Loucy (cell line): ENCODE measurements at regions not wholly inside any gene's neighbourhood (a gene's known extent, or its start where the extent isn't known, plus 50 kb on each side); places are given as distances from the start of the nearest gene placed in this dataset.

Experiments used
- EZH2phosphoT487 ChIP-seq: fragments of 200-600 bp; IDR thresholded peaks from 2 replicates; pipeline ENCODE4 v1.6.1; 2018; ENCODE audit warnings: antibody characterized with exemption, mild to moderate bottlenecking, moderate library complexity, borderline replicate concordance
- TF ChIP-seq, protein P1 (sequence below): fragments of 200-600 bp; sonication (generic); conservative IDR thresholded peaks from 2 replicates; pipeline ENCODE4 v1.5.1; 2014; ENCODE audit warnings: mild to moderate bottlenecking, antibody characterized with exemption, low read length

DNA sequence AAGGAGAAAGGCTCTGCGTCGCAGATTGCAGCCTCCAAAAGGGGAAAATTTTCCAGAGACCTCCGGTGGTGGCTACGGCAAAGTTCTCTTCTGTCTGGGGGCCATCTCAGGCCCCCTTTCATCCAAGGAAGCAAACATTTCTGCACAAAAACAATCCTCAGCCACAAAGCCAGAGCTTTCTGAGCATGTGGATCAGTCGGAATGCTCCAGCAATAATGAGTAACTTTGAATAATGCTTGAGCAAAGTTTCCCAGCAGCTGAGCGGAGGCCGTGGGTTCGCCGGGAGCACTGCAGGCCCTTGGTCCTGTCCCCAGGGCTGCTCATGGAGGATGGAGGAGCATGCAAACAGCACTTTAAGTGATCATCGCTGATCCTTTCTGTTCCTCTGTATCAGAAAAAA is 60.2 kb upstream of the UNC5A start:
- TF ChIP-seq, protein P1, sequence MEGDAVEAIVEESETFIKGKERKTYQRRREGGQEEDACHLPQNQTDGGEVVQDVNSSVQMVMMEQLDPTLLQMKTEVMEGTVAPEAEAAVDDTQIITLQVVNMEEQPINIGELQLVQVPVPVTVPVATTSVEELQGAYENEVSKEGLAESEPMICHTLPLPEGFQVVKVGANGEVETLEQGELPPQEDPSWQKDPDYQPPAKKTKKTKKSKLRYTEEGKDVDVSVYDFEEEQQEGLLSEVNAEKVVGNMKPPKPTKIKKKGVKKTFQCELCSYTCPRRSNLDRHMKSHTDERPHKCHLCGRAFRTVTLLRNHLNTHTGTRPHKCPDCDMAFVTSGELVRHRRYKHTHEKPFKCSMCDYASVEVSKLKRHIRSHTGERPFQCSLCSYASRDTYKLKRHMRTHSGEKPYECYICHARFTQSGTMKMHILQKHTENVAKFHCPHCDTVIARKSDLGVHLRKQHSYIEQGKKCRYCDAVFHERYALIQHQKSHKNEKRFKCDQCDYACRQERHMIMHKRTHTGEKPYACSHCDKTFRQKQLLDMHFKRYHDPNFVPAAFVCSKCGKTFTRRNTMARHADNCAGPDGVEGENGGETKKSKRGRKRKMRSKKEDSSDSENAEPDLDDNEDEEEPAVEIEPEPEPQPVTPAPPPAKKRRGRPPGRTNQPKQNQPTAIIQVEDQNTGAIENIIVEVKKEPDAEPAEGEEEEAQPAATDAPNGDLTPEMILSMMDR: no peak
- TF ChIP-seq EZH2phosphoT487: no peak
